ENCODE measurements at regions not wholly inside any gene's neighbourhood (a gene's known extent, or its start where the extent isn't known, plus 50 kb on each side); places are given as distances from the start of the nearest gene placed in this dataset.

DNA sequence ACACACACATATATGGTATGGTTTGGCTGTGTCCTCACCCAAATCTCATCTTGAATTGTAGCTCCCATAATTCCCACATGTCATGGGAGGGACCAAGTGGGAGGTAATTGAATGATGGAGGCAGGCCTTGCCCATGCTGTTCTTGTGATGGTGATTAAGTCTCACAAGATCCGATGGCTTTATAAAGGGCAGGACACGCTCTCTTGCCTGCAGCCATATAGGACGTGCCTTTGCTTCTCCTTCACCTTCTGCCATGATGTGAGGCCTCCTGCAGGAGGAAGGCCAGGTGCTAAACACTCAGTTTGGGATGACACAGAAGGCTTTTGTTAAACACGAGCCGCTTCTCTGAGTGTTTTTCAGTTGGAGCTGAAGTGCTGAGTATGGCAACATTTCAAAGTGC lies 205.3 kb upstream of the KLF6 start:
- intact Hi-C loops (cut with micrococcal nuclease) (no loop called here), dilution Hi-C loops (cut with MboI; ENCODE audit: extremely low pct_ligation_motif_present, low sequenced_read_pairs) (no loop called here)
- no peaks in the 10 kb centered on the region for H4K20me1 ChIP-seq (replicated peaks; ENCODE audit: control insufficient read depth, extremely low read depth, insufficient read depth, low read length)
- CTCF ChIA-PET: no interaction called here
- peaks cover 8% of the 10 kb centered on the region for H3K4me1 ChIP-seq (ENCODE audit: control insufficient read depth, extremely low read depth, insufficient read depth, low read length)
- H3K9me3 ChIP-seq (replicated peaks; ENCODE audit: control insufficient read depth, insufficient read depth, low read length): no peaks in the 10 kb centered on the region
- H3K27me3 ChIP-seq (ENCODE audit: control insufficient read depth in 2 of 2, insufficient read depth in 2 of 2, low read length in 2 of 2): no peaks in the 10 kb centered on the region
- H3K4me3 ChIP-seq (replicated peaks in 1 of 3; ENCODE audit: insufficient read depth in 1 of 3, low read depth in 1 of 3, low read length in 3 of 3): no peak overlapping the region
- H3K27ac ChIP-seq (ENCODE audit: insufficient read depth, low read depth, low read length): no peak overlapping the region
- H3K4me2 ChIP-seq (ENCODE audit: insufficient read depth, low read length): no peak overlapping the region
- H3K36me3 ChIP-seq (ENCODE audit: control insufficient read depth in 2 of 2, extremely low read depth in 1 of 2, insufficient read depth in 2 of 2, low read length in 2 of 2): no peaks in the 10 kb centered on the region
- TF ChIP-seq JUN (IDR thresholded peaks at IDR 0.05; ENCODE audit: borderline replicate concordance, insufficient read depth, insufficient read length, low read depth) (no peak), POLR2A (IDR thresholded peaks at IDR 0.05; ENCODE audit: low read depth, low read length) (no peak), MYC (IDR thresholded peaks at IDR 0.05; ENCODE audit: low read depth, low read length) (no peak), GATA2 (IDR thresholded peaks at IDR 0.05; ENCODE audit: insufficient read depth, insufficient read length, low read depth, low read length) (no peak), POLR2AphosphoS5 (IDR thresholded peaks at IDR 0.05; ENCODE audit: insufficient read depth, low read depth, low read length) (no peak), FOS (IDR thresholded peaks at IDR 0.05; ENCODE audit: borderline replicate concordance, insufficient read depth, low read length) (no peak), EZH2 (IDR thresholded peaks at IDR 0.05; ENCODE audit: borderline replicate concordance, low read depth, low read length, severe bottlenecking) (no peak)
- TF ChIP-seq, protein P1, sequence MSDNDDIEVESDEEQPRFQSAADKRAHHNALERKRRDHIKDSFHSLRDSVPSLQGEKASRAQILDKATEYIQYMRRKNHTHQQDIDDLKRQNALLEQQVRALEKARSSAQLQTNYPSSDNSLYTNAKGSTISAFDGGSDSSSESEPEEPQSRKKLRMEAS (IDR thresholded peaks at IDR 0.05; ENCODE audit: insufficient read depth, insufficient read length): no peak
- TF ChIP-seq, protein P2, sequence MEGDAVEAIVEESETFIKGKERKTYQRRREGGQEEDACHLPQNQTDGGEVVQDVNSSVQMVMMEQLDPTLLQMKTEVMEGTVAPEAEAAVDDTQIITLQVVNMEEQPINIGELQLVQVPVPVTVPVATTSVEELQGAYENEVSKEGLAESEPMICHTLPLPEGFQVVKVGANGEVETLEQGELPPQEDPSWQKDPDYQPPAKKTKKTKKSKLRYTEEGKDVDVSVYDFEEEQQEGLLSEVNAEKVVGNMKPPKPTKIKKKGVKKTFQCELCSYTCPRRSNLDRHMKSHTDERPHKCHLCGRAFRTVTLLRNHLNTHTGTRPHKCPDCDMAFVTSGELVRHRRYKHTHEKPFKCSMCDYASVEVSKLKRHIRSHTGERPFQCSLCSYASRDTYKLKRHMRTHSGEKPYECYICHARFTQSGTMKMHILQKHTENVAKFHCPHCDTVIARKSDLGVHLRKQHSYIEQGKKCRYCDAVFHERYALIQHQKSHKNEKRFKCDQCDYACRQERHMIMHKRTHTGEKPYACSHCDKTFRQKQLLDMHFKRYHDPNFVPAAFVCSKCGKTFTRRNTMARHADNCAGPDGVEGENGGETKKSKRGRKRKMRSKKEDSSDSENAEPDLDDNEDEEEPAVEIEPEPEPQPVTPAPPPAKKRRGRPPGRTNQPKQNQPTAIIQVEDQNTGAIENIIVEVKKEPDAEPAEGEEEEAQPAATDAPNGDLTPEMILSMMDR (IDR thresholded peaks at IDR 0.05; ENCODE audit: extremely low read depth in 1 of 2, insufficient read depth in 1 of 2, low read depth in 1 of 2, low read length in 2 of 2): no peak
- H2AFZ ChIP-seq (ENCODE audit: low read depth, low read length): no peak overlapping the region
- H3K9me1 ChIP-seq (replicated peaks; ENCODE audit: control insufficient read depth, extremely low read depth, insufficient read depth, low read length): no peaks in the 10 kb centered on the region
- H3K79me2 ChIP-seq (ENCODE audit: control insufficient read depth, insufficient read depth, low read length): no peaks in the 10 kb centered on the region
- POLR2A ChIA-PET: no interaction called here
- FAIRE-seq (no peak), DNase-seq (ENCODE audit: low read depth, low spot score) (no peak)
- H3K9ac ChIP-seq (replicated peaks; ENCODE audit: extremely low read depth, insufficient read depth, low read length): no peak overlapping the region
- BruUV-seq (replicated peaks): no TSS peak
